ENCODE measurements at regions not wholly inside any gene's neighbourhood (a gene's known extent, or its start where the extent isn't known, plus 50 kb on each side); places are given as distances from the start of the nearest gene placed in this dataset.

- TF ChIP-seq CTCF (IDR thresholded peaks at IDR 0.05) = no peak
- no peak for TF ChIP-seq POLR2AphosphoS5 (IDR thresholded peaks at IDR 0.05)
- TF ChIP-seq POLR2A (IDR thresholded peaks at IDR 0.05) = no peak
- TF ChIP-seq EP300 (IDR thresholded peaks at IDR 0.05) = no peak
These were observed 87.1 kb upstream of the RPS6KA2 start for GRCh38 chr6:166714187-166714510.
